SH-SY5Y (cell line): ENCODE measurements at regions not wholly inside any gene's neighbourhood (a gene's known extent, or its start where the extent isn't known, plus 50 kb on each side); places are given as distances from the start of the nearest gene placed in this dataset.

Experiments used
- GATA2 ChIP-seq: IDR thresholded peaks from 2 replicates; pipeline ENCODE4 v1.6.1; 2011; ENCODE audit warnings: mild to moderate bottlenecking, low read depth, low read length
- GATA3 ChIP-seq: IDR thresholded peaks from 2 replicates; pipeline ENCODE4 v1.6.1; 2011; ENCODE audit warnings: low read depth, mild to moderate bottlenecking, low read length, moderate library complexity

- TF ChIP-seq GATA2 (no peak), GATA3 (no peak)
Measured at GRCh38 chr15:48046813-48047438, 73.9 kb upstream of the SLC24A5 start.
